Stomach (tissue), 8 donors: ENCODE measurements at regions not wholly inside any gene's neighbourhood (a gene's known extent, or its start where the extent isn't known, plus 50 kb on each side); places are given as distances from the start of the nearest gene placed in this dataset.
A peak's percentile ranks its signal among the peaks of the same experiment; 100 is the strongest.

Source experiments
- DNase-seq, 2 donors: peaks; one replicate each; pipeline versions ENCODE4 v3.0.0 to v3.0.0-alpha.2; 2013 to 2019
- H3K27ac ChIP-seq, 5 donors: fragments of 200-600 bp in 4 of 5; sonication (generic) in 4 of 5; one replicate each; pipeline ENCODE4 v1.5.1; 2013 to 2019; ENCODE audit warnings: mild to moderate bottlenecking in 1 of 5, moderate library complexity in 1 of 5
- H3K27me3 ChIP-seq, 3 donors: fragments of 200-600 bp; sonication (generic); one replicate each; pipeline ENCODE4 v1.5.1; 2017 to 2019; ENCODE audit warnings: mixed run types in 1 of 3
- H3K36me3 ChIP-seq, 4 donors: fragments of 200-600 bp; sonication (generic); 1 replicate in 3 of 4; 2 replicates in 1 of 4; pipeline ENCODE4 v1.5.1; 2016 to 2019
- H3K4me1 ChIP-seq, 4 donors: fragments of 200-600 bp; sonication (generic); one replicate each; pipeline ENCODE4 v1.5.1; 2016 to 2019
- H3K4me3 ChIP-seq, 4 donors: fragments of 200-600 bp; sonication (generic) in 3 of 4; one replicate each; pipeline ENCODE4 v1.5.1; 2016 to 2019; ENCODE audit warnings: mild to moderate bottlenecking in 1 of 4
- H3K9me3 ChIP-seq, 4 donors: fragments of 200-600 bp; sonication (generic); one replicate each; pipeline ENCODE4 v1.5.1; 2016 to 2019
- EP300 ChIP-seq: sonication (generic); formaldehyde crosslinking; IDR thresholded peaks from one replicate; pipeline ENCODE4 v1.6.1; 2017; ENCODE audit warnings: antibody characterized with exemption
- POLR2A ChIP-seq, 4 donors: fragments of 450-650 bp; IDR thresholded peaks; one replicate each; pipeline ENCODE4 v1.6.1; 2016; ENCODE audit warnings: antibody characterized with exemption in 4 of 4, control low read depth in 2 of 4, mild to moderate bottlenecking in 1 of 4, moderate library complexity in 1 of 4
- POLR2AphosphoS5 ChIP-seq, 3 donors: sonication (generic); formaldehyde crosslinking; IDR thresholded peaks; one replicate each; pipeline ENCODE4 v1.6.1; 2016; ENCODE audit warnings: antibody characterized with exemption in 3 of 3
- WGBS, 5 donors: extraction: QIAGEN DNeasy Blood & Tissue Kit in 3 of 5; methylation state at CpG; one replicate each; pipeline versions ENCODE4 v1.1.5 to v1.1.7; 2013 to 2018; 5-methylcytosine and 5-hydroxymethylcytosine counted together
- intact Hi-C: fragments of 100-400 bp; cut with DNase I; formaldehyde crosslinking; loops from one replicate; pipeline ENCODE4 v1.15.1; 2023; ENCODE audit warnings: low total_unique reads
- TF ChIP-seq, protein P1 (sequence below), 7 experiments: fragments of 450-650 bp in 4 of 7; fragments of 200-600 bp in 3 of 7; sonication (generic) in 3 of 7; IDR thresholded peaks; one replicate each; pipeline ENCODE4 v1.5.1; 2016 to 2019; ENCODE audit warnings: antibody characterized with exemption in 7 of 7, control low read depth in 2 of 7, mild to moderate bottlenecking in 1 of 7
- donor health status: healthy with polysubstance abuse.
- donor health status: Bipolar disorder and iron deficiency.
- donor health status: healthy.

DNA sequence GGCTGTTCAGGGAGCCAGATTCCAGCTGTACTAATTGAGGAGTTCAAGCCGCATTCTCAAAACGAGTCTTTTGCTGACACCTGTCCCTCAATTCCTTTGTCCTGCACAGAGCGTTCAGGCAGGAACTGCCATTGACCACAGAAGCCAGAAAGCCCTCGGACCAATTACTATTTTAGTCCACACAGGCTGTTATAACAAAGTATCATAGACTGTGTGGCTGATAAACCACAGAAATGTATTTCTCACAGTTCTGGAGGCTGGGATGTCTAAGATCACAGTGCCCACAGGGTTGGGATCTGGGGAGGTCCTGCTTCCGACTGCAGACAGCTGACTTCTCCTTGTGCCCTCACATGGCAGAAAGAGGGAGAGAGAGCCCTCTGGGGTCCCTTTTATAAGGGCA, 119.8 kb upstream of the ATP6AP2 start:
- intact Hi-C loops, result no loop called here
- no peak for DNase-seq
- Histone ChIP-seq H3K36me3 (no peaks in the 10 kb centered on the region), H3K27ac (no peak overlapping the region), H3K4me3 (no peak overlapping the region), H3K4me1 (no peaks in the 10 kb centered on the region), H3K9me3 (peaks cover 0 to 18% (median 0%) of the 10 kb centered on the region in 4 donors), H3K27me3 (no peaks in the 10 kb centered on the region)
- TF ChIP-seq POLR2A (IDR thresholded peaks at IDR 0.05) (no peak), POLR2AphosphoS5 (IDR thresholded peaks at IDR 0.05) (no peak), EP300 (no peak)
- TF ChIP-seq, protein P1, sequence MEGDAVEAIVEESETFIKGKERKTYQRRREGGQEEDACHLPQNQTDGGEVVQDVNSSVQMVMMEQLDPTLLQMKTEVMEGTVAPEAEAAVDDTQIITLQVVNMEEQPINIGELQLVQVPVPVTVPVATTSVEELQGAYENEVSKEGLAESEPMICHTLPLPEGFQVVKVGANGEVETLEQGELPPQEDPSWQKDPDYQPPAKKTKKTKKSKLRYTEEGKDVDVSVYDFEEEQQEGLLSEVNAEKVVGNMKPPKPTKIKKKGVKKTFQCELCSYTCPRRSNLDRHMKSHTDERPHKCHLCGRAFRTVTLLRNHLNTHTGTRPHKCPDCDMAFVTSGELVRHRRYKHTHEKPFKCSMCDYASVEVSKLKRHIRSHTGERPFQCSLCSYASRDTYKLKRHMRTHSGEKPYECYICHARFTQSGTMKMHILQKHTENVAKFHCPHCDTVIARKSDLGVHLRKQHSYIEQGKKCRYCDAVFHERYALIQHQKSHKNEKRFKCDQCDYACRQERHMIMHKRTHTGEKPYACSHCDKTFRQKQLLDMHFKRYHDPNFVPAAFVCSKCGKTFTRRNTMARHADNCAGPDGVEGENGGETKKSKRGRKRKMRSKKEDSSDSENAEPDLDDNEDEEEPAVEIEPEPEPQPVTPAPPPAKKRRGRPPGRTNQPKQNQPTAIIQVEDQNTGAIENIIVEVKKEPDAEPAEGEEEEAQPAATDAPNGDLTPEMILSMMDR (IDR thresholded peaks at IDR 0.05), result no peak
- WGBS, 5 donors, result 66 to 78% (median 70%) methylated on average over 5 of the region's 5 CpGs

DNA sequence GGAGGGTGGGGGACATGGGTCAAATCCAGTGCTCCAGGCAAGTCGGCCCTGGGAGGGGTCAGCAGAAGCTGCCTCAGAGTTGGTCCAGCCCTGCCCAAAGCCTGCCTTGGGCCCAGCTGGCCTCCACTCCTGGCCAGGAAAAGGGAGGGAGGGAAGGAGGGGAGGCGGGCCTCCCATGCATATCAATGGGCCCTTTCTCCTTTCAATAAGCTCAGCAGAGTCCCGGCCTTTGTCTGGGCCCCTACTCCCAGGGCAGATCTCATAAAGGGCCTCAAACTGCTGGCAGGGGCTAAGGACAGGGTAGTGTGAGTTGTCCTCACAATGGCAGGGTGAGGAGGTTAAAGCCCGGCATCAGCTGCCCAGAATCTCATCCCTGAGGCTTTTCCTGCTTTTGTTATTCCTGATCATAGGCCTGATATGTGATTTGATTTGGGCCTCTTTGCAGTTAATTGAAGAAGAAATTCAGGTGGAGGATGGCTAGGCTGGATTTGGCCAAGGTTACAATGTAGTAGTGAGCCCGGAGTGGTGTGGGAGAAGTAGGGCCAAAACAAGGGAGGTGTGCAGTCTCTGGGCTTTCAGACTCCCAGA, 121.1 kb upstream of the ATP6AP2 start:
- H3K27me3 ChIP-seq, result no peaks in the 10 kb centered on the region
- H3K36me3 ChIP-seq, result no peaks in the 10 kb centered on the region
- intact Hi-C loops, result no loop called here
- H3K4me3 ChIP-seq, result no peak overlapping the region
- 70 to 80% (median 73%) methylated on average over 3 to 5 of the region's 5 CpGs for WGBS, 5 donors
- DNase-seq, result peak in 1 of 2 donors; percentile 20
- no peak overlapping the region for H3K27ac ChIP-seq
- H3K4me1 ChIP-seq, result no peaks in the 10 kb centered on the region
- TF ChIP-seq, protein P1 (IDR thresholded peaks at IDR 0.05), result no peak
- no peak for TF ChIP-seq EP300
- TF ChIP-seq POLR2AphosphoS5 (IDR thresholded peaks at IDR 0.05), result no peak
- no peak for TF ChIP-seq POLR2A (IDR thresholded peaks at IDR 0.05)
- peaks cover 0 to 17% (median 0%) of the 10 kb centered on the region in 4 donors for H3K9me3 ChIP-seq

DNA sequence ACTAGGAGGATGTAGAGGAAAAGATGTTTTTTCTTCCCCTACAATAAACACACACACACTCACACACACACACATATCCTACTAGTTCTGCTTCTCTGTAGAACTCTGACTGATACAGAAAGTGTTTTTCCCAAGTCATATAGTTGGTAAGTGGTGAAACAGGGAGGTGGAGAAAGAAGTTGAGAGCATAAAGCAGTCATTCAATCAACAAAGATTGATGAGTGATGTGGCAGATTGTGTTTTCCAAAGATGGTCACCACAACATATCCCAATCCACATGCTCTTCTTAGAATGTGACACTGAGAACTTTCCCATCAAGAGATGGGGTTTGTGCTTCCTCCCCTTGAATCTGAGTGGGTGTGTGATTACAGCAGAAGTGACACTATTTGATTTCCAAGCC, 123.4 kb upstream of the ATP6AP2 start:
- Histone ChIP-seq H3K4me3 (no peak overlapping the region), H3K27me3 (no peaks in the 10 kb centered on the region), H3K4me1 (no peaks in the 10 kb centered on the region), H3K9me3 (peaks cover 0 to 14% (median 0%) of the 10 kb centered on the region in 4 donors), H3K27ac (no peak overlapping the region), H3K36me3 (no peaks in the 10 kb centered on the region)
- no peak for DNase-seq
- TF ChIP-seq, protein P1 (IDR thresholded peaks at IDR 0.05), result no peak
- TF ChIP-seq EP300 (no peak), POLR2AphosphoS5 (IDR thresholded peaks at IDR 0.05) (no peak), POLR2A (IDR thresholded peaks at IDR 0.05) (no peak)
- intact Hi-C loops, result no loop called here

DNA sequence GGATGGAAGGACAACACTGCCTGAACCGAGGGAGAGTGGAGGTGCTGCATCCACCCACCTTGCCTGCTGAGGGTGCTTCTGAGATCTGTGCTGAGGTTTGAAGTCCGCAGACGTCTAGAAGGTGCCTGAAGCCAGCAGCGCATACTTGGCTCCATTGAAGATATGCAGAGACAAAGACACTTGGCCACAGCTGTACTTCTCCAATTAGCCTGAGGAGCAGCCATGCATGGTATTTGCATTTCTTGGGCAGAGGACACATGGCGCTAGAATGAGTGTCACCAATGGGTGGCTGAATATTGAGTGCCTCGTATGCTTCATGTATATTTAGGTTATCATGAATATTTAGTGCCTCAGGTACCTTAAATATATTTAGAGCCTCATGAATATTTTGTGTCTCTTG, 128.7 kb upstream of the ATP6AP2 start:
- no peak for TF ChIP-seq POLR2A (IDR thresholded peaks at IDR 0.05)
- TF ChIP-seq, protein P1 (IDR thresholded peaks at IDR 0.05), result no peak
- TF ChIP-seq EP300, result no peak
- no peak for TF ChIP-seq POLR2AphosphoS5 (IDR thresholded peaks at IDR 0.05)
- WGBS, 5 donors, result 76 to 93% (median 86%) methylated on average over 3 to 6 of the region's 6 CpGs
- no peaks in the 10 kb centered on the region for H3K27me3 ChIP-seq
- no peak overlapping the region for H3K27ac ChIP-seq
- H3K4me3 ChIP-seq, result no peak overlapping the region
- H3K36me3 ChIP-seq, result no peaks in the 10 kb centered on the region
- no peak for DNase-seq
- H3K9me3 ChIP-seq, result no peaks in the 10 kb centered on the region
- intact Hi-C loops, result no loop called here
- H3K4me1 ChIP-seq, result no peaks in the 10 kb centered on the region
